ENCODE measurements at regions not wholly inside any gene's neighbourhood (a gene's known extent, or its start where the extent isn't known, plus 50 kb on each side); places are given as distances from the start of the nearest gene placed in this dataset.

DNA sequence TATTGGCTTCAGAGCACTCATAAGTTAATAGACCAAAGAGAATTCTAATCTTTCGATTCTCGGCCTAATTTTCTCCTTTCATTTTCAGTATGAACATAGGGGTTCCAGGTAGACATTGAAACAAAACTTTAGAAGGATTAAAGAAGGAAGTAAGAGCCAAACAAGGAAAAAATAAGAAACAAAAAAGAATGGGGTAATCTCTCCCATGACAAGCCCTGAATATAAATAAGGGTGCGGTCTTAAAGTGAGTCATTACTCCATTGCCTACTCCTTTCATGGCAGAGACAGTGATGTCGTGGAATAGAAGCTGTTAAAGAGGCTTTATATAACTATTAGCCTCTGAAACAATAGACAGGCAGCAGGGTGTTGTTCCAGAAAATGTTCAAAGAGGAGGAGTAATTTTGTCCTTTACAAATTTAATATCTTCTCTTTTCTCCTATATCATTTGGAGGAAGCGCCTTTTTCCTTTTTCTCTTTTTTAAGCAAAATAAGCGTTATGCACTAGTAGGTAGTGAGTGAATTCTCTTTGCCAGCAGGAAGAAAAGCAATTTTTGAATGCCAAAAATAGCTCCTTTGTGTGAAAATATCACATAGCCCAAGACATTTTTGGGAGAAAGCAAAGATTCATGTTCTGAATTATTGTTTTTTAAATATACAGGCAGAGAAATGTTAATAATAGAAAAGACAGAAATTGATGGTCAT, 607.9 kb upstream of the KCNMB2 start:
- TF ChIP-seq, protein P1, sequence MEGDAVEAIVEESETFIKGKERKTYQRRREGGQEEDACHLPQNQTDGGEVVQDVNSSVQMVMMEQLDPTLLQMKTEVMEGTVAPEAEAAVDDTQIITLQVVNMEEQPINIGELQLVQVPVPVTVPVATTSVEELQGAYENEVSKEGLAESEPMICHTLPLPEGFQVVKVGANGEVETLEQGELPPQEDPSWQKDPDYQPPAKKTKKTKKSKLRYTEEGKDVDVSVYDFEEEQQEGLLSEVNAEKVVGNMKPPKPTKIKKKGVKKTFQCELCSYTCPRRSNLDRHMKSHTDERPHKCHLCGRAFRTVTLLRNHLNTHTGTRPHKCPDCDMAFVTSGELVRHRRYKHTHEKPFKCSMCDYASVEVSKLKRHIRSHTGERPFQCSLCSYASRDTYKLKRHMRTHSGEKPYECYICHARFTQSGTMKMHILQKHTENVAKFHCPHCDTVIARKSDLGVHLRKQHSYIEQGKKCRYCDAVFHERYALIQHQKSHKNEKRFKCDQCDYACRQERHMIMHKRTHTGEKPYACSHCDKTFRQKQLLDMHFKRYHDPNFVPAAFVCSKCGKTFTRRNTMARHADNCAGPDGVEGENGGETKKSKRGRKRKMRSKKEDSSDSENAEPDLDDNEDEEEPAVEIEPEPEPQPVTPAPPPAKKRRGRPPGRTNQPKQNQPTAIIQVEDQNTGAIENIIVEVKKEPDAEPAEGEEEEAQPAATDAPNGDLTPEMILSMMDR (conservative IDR thresholded peaks at IDR 0.05; ENCODE audit: low read depth, low read length): no peak
- no peak for TF ChIP-seq EZH2 (IDR thresholded peaks at IDR 0.05; ENCODE audit: low read length, unreplicated experiment)

All from PC-3 (cell line).